ENCODE measurements at regions not wholly inside any gene's neighbourhood (a gene's known extent, or its start where the extent isn't known, plus 50 kb on each side); places are given as distances from the start of the nearest gene placed in this dataset.

- Histone ChIP-seq H3K4me2 (replicated peaks; ENCODE audit: extremely low read depth, low read length, poor library complexity, severe bottlenecking) (no peak overlapping the region), H2AFZ (ENCODE audit: insufficient read depth, low read depth, low read length, poor library complexity, severe bottlenecking) (no peak overlapping the region), H3K4me3 (replicated peaks in 1 of 3; ENCODE audit: low read depth in 2 of 3, low read length in 3 of 3) (no peak overlapping the region), H3K9me3 (replicated peaks in 1 of 2; ENCODE audit: control insufficient read depth in 1 of 2, insufficient read depth in 1 of 2, low read length in 2 of 2) (no peaks in the 10 kb centered on the region), H3K9ac (ENCODE audit: insufficient read depth, low read length, poor library complexity, severe bottlenecking) (no peak overlapping the region), H3K4me1 (ENCODE audit: control insufficient read depth in 1 of 2, insufficient read depth in 2 of 2, low read length in 2 of 2) (no peaks in the 10 kb centered on the region), H3K27ac (ENCODE audit: low read depth in 1 of 2, low read length in 2 of 2) (no peak overlapping the region), H4K20me1 (ENCODE audit: insufficient read depth, low read length) (no peaks in the 10 kb centered on the region), H3K36me3 (replicated peaks in 1 of 2; ENCODE audit: control insufficient read depth in 1 of 2, insufficient read depth in 2 of 2, low read length in 2 of 2) (no peaks in the 10 kb centered on the region), H3K27me3 (ENCODE audit: control insufficient read depth in 2 of 2, insufficient read depth in 2 of 2, low read length in 2 of 2) (peaks cover 0 to 6% of the 10 kb centered on the region in 2 donors), H3K79me2 (ENCODE audit: insufficient read depth, low read length) (no peaks in the 10 kb centered on the region)
- intact Hi-C loops (cut with micrococcal nuclease), result no loop called here
- no peak for TF ChIP-seq CTCF (IDR thresholded peaks at IDR 0.05)
- no peak overlapping the region for H3K4me3 Mint-ChIP-seq
- peaks cover 8 to 15% (median 14%) of the 10 kb centered on the region in 3 donors for H3K27me3 Mint-ChIP-seq (ENCODE audit: low read depth in 3 of 3)
- DNase-seq, result no peak
- H3K27ac Mint-ChIP-seq, result no peak overlapping the region
- peaks cover 0 to 5% (median 3%) of the 10 kb centered on the region in 7 donors for H3K9me3 Mint-ChIP-seq
- WGBS (ENCODE audit: insufficient coverage), result 80% methylated on average over 1 of the region's 5 CpGs
- H3K4me1 Mint-ChIP-seq, result peaks cover 4% of the 10 kb centered on the region
- peaks cover 0 to 3% of the 10 kb centered on the region in 2 donors for H3K36me3 Mint-ChIP-seq
Measured at GRCh38 chr13:109602356-109602755, 184.0 kb downstream of the IRS2 start.

GRCh38 chr13:109599901-109600657, 186.3 kb downstream of the IRS2 start:
- Histone ChIP-seq H3K36me3 (replicated peaks in 1 of 2; ENCODE audit: control insufficient read depth in 1 of 2, insufficient read depth in 2 of 2, low read length in 2 of 2) (no peaks in the 10 kb centered on the region), H3K9ac (ENCODE audit: insufficient read depth, low read length, poor library complexity, severe bottlenecking) (no peak overlapping the region), H3K4me3 (replicated peaks in 1 of 3; ENCODE audit: low read depth in 2 of 3, low read length in 3 of 3) (no peak overlapping the region), H3K9me3 (replicated peaks in 1 of 2; ENCODE audit: control insufficient read depth in 1 of 2, insufficient read depth in 1 of 2, low read length in 2 of 2) (no peaks in the 10 kb centered on the region), H3K27me3 (ENCODE audit: control insufficient read depth in 2 of 2, insufficient read depth in 2 of 2, low read length in 2 of 2) (peaks cover 0 to 6% of the 10 kb centered on the region in 2 donors), H3K27ac (ENCODE audit: low read depth in 1 of 2, low read length in 2 of 2) (no peak overlapping the region), H3K4me2 (replicated peaks; ENCODE audit: extremely low read depth, low read length, poor library complexity, severe bottlenecking) (no peak overlapping the region), H3K4me1 (ENCODE audit: control insufficient read depth in 1 of 2, insufficient read depth in 2 of 2, low read length in 2 of 2) (no peaks in the 10 kb centered on the region), H4K20me1 (ENCODE audit: insufficient read depth, low read length) (no peaks in the 10 kb centered on the region), H3K79me2 (ENCODE audit: insufficient read depth, low read length) (no peaks in the 10 kb centered on the region), H2AFZ (ENCODE audit: insufficient read depth, low read depth, low read length, poor library complexity, severe bottlenecking) (no peak overlapping the region)
- H3K9me3 Mint-ChIP-seq, result peaks cover 0 to 5% (median 2%) of the 10 kb centered on the region in 7 donors
- peaks cover 0 to 3% of the 10 kb centered on the region in 2 donors for H3K36me3 Mint-ChIP-seq
- no peak overlapping the region for H3K27ac Mint-ChIP-seq
- H3K27me3 Mint-ChIP-seq (ENCODE audit: low read depth in 3 of 3), result peaks cover 10 to 17% (median 14%) of the 10 kb centered on the region in 3 donors
- H3K4me1 Mint-ChIP-seq, result peaks cover 4% of the 10 kb centered on the region
- 48% methylated on average over 2 of the region's 11 CpGs for WGBS (ENCODE audit: insufficient coverage)
- DNase-seq, result no peak
- H3K4me3 Mint-ChIP-seq, result no peak overlapping the region
- intact Hi-C loops (cut with micrococcal nuclease), result no loop called here
- TF ChIP-seq CTCF (IDR thresholded peaks at IDR 0.05), result no peak

Data from CD14-positive monocyte (primary cell).